ENCODE measurements at regions not wholly inside any gene's neighbourhood (a gene's known extent, or its start where the extent isn't known, plus 50 kb on each side); places are given as distances from the start of the nearest gene placed in this dataset.

DNA sequence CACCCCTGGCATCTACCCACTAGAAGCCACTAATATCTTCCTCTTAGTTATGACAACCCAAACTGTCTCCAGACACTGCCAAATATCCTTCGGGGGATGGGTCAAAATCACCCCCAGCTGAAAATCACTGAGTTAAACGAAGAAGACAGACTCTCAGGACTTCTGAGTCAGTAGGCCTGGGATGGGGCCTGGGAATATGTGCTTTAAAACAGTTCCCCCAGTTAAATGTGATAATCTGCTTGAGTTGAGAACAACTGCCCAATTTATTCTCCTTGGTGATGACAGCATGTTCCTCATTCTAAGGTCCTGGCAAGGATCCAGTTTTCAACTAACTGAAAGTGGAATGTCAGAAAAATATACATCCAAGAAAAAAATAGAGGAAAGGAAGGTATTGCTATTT is 52.4 kb downstream of the CBLL2 start:
- Mint-ChIP-seq H3K27ac (no peak overlapping the region), H3K9me3 (peaks cover 3% of the 10 kb centered on the region), H3K36me3 (no peaks in the 10 kb centered on the region), H3K4me3 (no peak overlapping the region), H3K4me1 (no peaks in the 10 kb centered on the region), H3K27me3 (peaks cover 9% of the 10 kb centered on the region)
- no peak for DNase-seq

DNA sequence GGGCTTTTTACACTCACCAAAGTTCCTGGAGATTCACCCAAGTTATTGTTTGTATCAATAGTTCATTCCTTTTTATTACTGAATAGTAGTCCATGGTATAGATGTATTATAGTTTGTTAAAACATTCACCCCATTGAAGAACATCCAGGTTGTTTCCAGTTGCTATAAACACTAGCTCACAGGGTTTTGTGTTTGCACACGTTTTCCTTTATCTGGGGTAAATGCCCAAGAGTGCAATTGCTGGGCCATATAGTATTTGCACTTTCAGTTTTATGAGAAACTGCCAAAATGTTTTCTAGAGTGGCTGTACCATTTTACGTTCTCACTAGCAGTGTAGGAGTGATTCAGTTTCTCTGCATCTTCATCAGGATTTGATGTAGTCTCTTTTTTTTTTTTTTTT is 57.1 kb downstream of the CBLL2 start:
- peaks cover 3% of the 10 kb centered on the region for H3K9me3 Mint-ChIP-seq
- no peaks in the 10 kb centered on the region for H3K36me3 Mint-ChIP-seq
- no peak overlapping the region for H3K27ac Mint-ChIP-seq
- H3K4me3 Mint-ChIP-seq: no peak overlapping the region
- DNase-seq: no peak
- no peaks in the 10 kb centered on the region for H3K4me1 Mint-ChIP-seq
- peaks cover 6% of the 10 kb centered on the region for H3K27me3 Mint-ChIP-seq

DNA sequence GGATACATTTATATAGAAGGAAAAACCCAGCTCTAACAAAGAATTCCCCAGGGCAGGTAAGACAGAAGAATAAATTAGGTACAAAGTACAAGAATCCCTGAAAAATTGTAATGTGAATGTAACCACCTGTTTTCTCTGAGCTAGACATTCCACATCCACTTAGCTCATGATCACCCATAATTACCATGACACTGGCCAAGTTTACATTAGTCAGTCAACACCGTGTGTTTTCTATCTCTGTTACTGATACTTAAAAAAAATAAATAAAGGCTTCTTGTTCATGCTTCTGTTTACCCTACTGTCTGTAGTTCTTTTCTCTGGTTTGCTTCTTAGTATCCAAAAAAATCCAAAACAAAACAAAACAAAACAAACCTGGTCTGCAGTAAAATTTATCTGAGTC is 66.0 kb downstream of the CBLL2 start:
- no peak overlapping the region for H3K4me3 Mint-ChIP-seq
- no peaks in the 10 kb centered on the region for H3K36me3 Mint-ChIP-seq

DNA sequence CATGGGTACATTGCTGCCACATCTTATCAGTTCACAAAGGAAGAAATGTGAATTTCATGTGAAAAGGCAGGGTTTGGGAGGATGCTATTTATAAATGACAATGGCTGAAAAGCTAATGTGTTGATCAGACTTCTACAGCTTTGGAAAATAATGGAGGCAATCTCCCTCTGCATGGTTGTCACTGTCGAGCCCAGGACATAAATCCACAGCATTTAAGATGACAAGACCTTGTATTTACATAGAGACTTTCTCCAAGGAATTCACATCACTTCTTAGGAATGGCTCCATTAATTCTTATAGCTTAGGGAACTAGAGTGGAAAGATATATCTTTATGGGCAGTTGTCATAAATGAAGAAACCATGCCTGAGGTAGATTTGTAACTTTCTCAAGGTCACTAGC is 66.7 kb downstream of the CBLL2 start:
- no peaks in the 10 kb centered on the region for H3K9me3 Mint-ChIP-seq

More for the DNA sequence above, 66.0 kb downstream of the CBLL2 start:
- Mint-ChIP-seq H3K9me3 (no peaks in the 10 kb centered on the region), H3K27me3 (no peaks in the 10 kb centered on the region), H3K4me1 (no peaks in the 10 kb centered on the region), H3K27ac (no peak overlapping the region)
- DNase-seq: no peak

DNA sequence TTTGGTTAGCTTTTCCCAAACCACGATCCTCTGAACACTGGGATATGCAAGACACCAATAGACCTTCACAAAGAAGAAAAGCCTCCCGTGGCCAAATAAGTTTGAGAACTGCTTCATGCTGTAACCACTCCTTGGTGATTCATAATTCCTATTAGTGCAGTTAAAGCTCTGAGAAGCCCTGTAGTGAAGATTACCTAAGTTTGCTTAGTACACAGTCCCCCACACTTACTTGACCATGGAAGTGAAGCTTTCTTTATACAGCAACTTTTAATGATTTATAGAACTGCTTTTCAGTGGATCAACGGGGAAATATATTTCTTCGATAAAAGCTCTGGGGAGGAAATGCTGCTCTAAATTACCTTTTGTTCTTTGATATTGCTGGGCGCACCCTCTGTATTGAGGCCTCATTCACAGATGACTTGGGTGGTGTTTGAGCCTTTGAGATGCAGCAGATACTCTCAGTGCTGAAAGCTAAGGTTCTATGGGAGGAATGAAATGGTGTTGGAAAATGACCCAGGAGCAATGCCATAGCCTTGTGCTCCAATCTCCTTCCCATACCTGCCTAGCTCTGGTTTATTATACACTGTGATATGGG is 67.4 kb downstream of the CBLL2 start:
- no peak for DNase-seq
- H3K4me1 Mint-ChIP-seq: no peaks in the 10 kb centered on the region
- no peak overlapping the region for H3K27ac Mint-ChIP-seq
- H3K4me3 Mint-ChIP-seq: no peak overlapping the region
- no peaks in the 10 kb centered on the region for H3K9me3 Mint-ChIP-seq
- no peaks in the 10 kb centered on the region for H3K36me3 Mint-ChIP-seq
- no peaks in the 10 kb centered on the region for H3K27me3 Mint-ChIP-seq

More for the DNA sequence above, 66.7 kb downstream of the CBLL2 start:
- Mint-ChIP-seq H3K36me3 (no peaks in the 10 kb centered on the region), H3K4me1 (no peaks in the 10 kb centered on the region), H3K4me3 (no peak overlapping the region), H3K27ac (no peak overlapping the region), H3K27me3 (no peaks in the 10 kb centered on the region)
- DNase-seq: no peak

DNA sequence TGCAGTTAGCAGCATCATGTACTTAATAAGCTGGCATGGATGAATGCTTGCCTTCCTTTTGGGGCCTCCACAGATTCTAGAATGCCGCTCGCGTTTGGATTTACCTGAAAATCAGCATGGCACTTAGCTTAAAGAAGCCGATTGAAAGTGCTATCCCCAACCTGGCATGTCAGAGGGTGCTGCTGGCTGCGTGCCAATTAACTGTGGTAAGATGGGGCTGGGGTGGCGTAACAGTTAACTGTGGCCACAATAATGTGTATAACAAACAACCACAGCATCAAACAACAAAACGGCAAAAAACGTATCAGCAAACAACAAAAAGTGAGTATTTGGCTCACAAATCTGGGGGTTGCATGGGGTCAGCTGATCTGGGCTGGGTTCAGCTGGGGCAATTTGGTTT is 70.5 kb downstream of the CBLL2 start:
- no peaks in the 10 kb centered on the region for H3K27me3 Mint-ChIP-seq
- H3K27ac Mint-ChIP-seq: no peak overlapping the region
- H3K4me1 Mint-ChIP-seq: no peaks in the 10 kb centered on the region
- H3K4me3 Mint-ChIP-seq: no peak overlapping the region
- no peaks in the 10 kb centered on the region for H3K36me3 Mint-ChIP-seq
- no peak for DNase-seq
- H3K9me3 Mint-ChIP-seq: no peaks in the 10 kb centered on the region

DNA sequence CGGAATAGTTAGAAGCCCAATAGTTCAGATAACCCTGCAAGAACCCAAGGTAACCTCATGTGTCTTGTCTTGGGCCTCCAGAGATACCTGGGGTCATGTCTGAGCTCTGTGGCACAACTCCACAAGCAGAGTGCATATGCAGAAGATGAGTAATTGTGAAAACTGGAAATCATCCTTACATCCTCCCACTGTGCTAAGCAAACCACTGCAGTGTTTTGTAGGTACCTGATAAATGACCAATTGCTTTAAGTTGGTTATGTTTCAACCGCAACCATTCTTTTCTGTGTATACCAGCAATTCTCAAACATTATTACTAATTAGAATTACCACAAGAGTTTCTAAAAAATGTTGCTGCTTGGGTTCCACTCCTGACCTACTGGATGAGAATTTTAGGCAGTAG is 73.2 kb downstream of the CBLL2 start:
- no peaks in the 10 kb centered on the region for H3K27me3 Mint-ChIP-seq

DNA sequence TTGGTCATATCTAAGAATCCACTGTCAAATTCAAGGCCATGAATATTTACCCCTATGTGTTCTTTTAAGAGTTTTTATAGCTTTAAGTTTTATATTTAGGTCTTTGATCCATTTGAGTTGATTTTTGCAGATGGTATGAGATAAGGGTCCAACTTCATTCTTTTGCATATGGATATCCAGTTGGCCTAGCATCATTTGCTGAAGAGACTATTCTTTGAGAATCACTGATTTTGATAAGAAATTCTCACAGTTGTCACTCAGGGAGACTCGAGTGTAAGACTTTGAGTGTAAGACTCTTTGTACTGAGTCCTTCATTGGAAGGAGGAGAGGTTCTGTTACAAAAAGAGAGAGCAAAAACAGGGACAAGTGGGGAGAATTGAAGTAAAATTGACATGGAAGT is 74.8 kb downstream of the CBLL2 start:
- Mint-ChIP-seq H3K4me3 (no peak overlapping the region), H3K27ac (no peak overlapping the region), H3K9me3 (no peaks in the 10 kb centered on the region), H3K4me1 (no peaks in the 10 kb centered on the region), H3K36me3 (no peaks in the 10 kb centered on the region), H3K27me3 (no peaks in the 10 kb centered on the region)
- DNase-seq: no peak

More for the DNA sequence above, 73.2 kb downstream of the CBLL2 start:
- DNase-seq: no peak
- Mint-ChIP-seq H3K4me3 (no peak overlapping the region), H3K9me3 (no peaks in the 10 kb centered on the region), H3K4me1 (no peaks in the 10 kb centered on the region), H3K36me3 (no peaks in the 10 kb centered on the region), H3K27ac (no peak overlapping the region)

DNA sequence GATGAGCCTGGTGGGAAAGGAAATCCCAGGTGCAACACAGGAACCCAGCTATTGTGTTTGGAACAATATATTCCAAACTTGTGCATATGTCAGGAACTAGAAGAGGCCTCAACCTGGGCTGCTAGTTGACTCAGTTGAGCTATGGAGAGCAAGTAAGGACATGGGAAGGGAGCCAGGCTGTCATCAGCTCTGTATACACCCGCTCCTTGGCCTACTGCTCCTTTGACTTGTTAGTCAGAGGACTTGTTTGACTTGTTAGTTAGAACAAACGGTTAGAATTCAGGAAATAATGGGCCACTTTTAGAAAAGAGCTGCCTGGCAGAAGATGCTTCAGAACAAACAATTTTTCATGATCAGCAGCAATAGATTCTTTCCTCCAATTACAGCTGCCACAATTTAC is 76.4 kb downstream of the CBLL2 start:
- Mint-ChIP-seq H3K9me3 (no peaks in the 10 kb centered on the region), H3K27ac (no peak overlapping the region), H3K4me3 (no peak overlapping the region), H3K36me3 (no peaks in the 10 kb centered on the region), H3K27me3 (no peaks in the 10 kb centered on the region), H3K4me1 (no peaks in the 10 kb centered on the region)
- no peak for DNase-seq

DNA sequence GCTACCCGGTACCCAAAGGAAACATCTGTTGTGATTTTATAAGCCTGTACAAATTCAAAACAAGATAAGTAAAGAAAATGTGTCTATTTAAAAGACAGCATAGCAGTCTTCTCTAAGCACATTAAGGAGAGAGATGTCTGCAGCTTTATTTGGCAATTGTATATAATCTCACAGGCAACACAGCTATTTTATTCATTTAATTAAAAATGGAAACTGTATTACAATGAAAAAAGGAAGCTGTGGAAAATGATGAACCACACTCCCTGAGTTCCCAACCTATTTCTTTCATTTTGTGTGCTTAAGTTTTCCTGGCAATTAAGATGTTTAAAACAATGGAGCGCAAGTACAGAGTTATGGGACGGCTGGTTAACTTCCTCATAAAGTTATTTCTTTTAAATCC is 78.4 kb downstream of the CBLL2 start:
- no peak for DNase-seq
- H3K9me3 Mint-ChIP-seq: peaks cover 1% of the 10 kb centered on the region
- H3K4me1 Mint-ChIP-seq: no peaks in the 10 kb centered on the region
- H3K36me3 Mint-ChIP-seq: no peaks in the 10 kb centered on the region
- no peak overlapping the region for H3K4me3 Mint-ChIP-seq
- H3K27ac Mint-ChIP-seq: no peak overlapping the region
- H3K27me3 Mint-ChIP-seq: no peaks in the 10 kb centered on the region

DNA sequence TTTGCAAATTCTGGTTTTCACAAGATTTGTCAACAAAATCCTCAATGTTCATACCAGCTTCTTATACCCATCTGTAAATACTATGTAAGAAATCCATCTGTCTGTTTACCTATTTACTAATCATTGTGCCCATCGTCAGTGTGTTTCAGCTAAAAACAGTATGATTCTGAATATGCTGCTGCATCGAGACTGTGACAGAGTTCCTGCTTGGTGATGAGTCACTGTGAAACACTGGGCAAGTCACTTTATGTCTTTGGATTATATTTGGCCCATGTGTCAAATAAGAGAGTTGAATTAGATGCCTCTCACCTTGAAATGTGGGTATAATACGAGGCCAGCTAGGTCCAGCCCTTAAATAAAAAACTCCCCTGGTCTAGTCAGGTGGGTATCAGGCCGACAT is 79.3 kb downstream of the CBLL2 start:
- Mint-ChIP-seq H3K27ac (no peak overlapping the region), H3K9me3 (peaks cover 1% of the 10 kb centered on the region), H3K4me1 (no peaks in the 10 kb centered on the region), H3K4me3 (no peak overlapping the region), H3K27me3 (no peaks in the 10 kb centered on the region), H3K36me3 (no peaks in the 10 kb centered on the region)
- no peak for DNase-seq

DNA sequence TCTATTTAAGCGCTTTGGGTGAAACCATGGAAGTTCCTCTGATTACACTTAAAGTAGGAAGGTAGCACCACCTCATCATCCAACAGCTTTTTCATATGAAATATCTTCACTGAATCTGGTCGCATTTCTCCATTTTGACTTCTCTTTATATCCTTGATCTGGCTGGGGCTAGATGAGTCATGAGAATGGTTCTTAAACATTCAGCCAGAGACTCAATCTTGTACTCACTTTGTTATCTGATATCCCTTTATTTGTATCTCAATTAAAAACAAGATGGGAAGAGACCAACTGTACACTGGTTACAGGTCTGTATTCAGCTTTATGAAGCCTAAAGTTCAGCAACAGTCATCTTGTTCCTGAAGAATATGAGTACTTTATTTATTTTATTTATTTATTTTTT is 84.9 kb downstream of the CBLL2 start:
- H3K27me3 Mint-ChIP-seq: no peaks in the 10 kb centered on the region
- peaks cover 1% of the 10 kb centered on the region for H3K9me3 Mint-ChIP-seq
- H3K27ac Mint-ChIP-seq: no peak overlapping the region
- H3K36me3 Mint-ChIP-seq: no peaks in the 10 kb centered on the region
- no peak for DNase-seq
- H3K4me1 Mint-ChIP-seq: no peaks in the 10 kb centered on the region
- H3K4me3 Mint-ChIP-seq: no peak overlapping the region

DNA sequence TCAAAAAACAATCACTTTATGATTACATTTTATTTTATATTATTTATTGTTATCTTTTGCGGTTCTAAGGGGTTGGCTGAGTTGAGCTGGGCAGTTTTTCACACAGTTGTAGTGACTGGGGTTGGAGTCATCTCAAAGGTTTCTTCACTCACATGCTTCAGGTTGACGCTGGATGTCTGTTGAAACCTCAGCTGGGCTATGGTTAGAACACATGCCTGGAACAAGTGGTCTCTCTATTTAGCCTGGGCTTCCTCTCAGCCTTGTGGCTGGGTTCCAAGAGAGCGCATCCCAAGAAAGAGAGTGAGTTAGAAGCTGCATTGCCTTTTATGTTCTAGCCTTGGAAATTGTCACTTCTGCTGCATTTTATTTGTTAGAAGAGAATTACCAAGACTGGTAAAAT is 87.4 kb downstream of the CBLL2 start:
- Mint-ChIP-seq H3K4me1 (no peaks in the 10 kb centered on the region), H3K27ac (no peak overlapping the region), H3K9me3 (peaks cover under 1% of the 10 kb centered on the region), H3K27me3 (no peaks in the 10 kb centered on the region), H3K36me3 (no peaks in the 10 kb centered on the region), H3K4me3 (no peak overlapping the region)
- DNase-seq: no peak

DNA sequence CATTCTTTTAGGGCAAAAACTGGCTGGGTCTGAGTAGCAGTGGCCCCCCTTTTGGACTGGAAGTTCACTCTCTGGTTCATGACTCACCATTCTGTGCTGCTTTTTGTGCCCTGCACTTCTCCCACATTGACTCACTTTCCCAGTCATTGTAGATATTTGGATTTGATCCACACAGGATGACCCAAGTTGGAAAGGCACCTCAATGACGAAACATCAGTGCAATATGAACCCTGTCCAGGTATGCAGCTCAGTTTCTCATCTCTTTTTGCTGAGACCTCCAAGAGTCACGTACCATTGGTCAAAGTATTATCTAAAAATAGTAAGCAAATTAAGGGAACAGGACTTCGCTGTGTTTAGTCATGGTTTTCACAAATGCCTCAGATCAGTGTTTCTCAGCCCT is 92.7 kb downstream of the CBLL2 start:
- DNase-seq: no peak
- H3K36me3 Mint-ChIP-seq: no peaks in the 10 kb centered on the region
- H3K27me3 Mint-ChIP-seq: no peaks in the 10 kb centered on the region
- no peaks in the 10 kb centered on the region for H3K9me3 Mint-ChIP-seq
- no peak overlapping the region for H3K4me3 Mint-ChIP-seq
- H3K27ac Mint-ChIP-seq: no peak overlapping the region
- no peaks in the 10 kb centered on the region for H3K4me1 Mint-ChIP-seq

DNA sequence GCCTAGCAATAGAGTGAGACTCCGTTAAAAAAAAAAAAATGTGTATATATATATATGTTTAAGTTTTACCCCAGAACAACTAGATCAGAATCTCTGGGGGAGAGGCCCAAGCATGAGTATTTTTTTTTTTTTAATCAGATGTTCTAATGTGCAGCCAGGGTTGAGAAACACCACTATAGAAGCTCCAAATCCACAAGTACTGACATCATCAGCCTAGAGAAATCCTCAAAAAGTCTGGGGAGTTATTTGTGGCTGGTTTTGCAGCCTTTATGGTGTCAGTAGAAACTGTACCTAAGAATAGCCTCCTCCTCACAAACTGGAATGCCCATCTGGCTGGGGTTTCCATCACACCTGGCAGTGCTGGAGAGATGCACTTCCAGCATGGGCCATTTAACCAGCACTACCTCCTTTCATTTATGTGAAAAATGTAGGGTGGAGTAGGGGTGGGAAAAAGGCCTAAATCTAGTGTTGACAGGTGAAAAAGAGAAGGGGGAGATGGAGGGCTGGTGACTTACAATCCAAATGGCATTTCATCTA is 93.5 kb downstream of the CBLL2 start:
- no peaks in the 10 kb centered on the region for H3K27me3 Mint-ChIP-seq
- DNase-seq: no peak

DNA sequence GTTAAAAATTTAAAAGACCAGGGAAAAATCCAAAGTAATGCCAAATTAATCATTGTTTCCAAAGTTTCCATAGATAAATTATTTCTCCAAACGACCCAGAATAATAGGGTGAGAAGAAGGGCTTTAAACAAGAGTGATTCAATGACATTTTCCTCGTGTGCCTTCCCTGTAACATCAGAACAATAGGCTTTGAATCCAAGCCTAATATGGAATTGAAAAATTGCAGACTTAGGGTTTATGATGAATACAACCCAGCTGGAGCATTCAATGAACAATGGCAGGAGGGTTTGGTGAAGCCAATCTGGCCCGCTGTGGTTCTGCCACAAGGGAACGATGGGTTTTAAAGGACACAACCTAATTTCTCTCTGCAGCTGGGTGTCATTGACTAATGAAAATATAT is 94.2 kb downstream of the CBLL2 start:
- Mint-ChIP-seq H3K36me3 (no peaks in the 10 kb centered on the region), H3K27ac (no peak overlapping the region), H3K4me1 (no peaks in the 10 kb centered on the region), H3K9me3 (no peaks in the 10 kb centered on the region), H3K27me3 (no peaks in the 10 kb centered on the region), H3K4me3 (no peak overlapping the region)
- no peak for DNase-seq

More for the DNA sequence above, 93.5 kb downstream of the CBLL2 start:
- Mint-ChIP-seq H3K9me3 (no peaks in the 10 kb centered on the region), H3K4me3 (no peak overlapping the region), H3K27ac (no peak overlapping the region), H3K4me1 (no peaks in the 10 kb centered on the region), H3K36me3 (no peaks in the 10 kb centered on the region)

Data from activated naive CD8-positive, alpha-beta T cell treated with anti-CD3 and anti-CD28 coated beads for 36 hours (primary cell).